IMR-90 (cell line): ENCODE measurements at regions not wholly inside any gene's neighbourhood (a gene's known extent, or its start where the extent isn't known, plus 50 kb on each side); places are given as distances from the start of the nearest gene placed in this dataset.

Experiments used
- ATAC-seq: fragments of 200-7000 bp; cut with Tn5 transposase; 2 replicates; pipeline ENCODE4 v1.9.1; 2020; ENCODE audit warnings: low read depth, mild to moderate bottlenecking, moderate library complexity
- BruUV-seq: library from RNA; stranded (reverse); fragments of 400-500 nt; replicated peaks from 2 replicates; lab custom pipeline; 2021; lab: Mats Ljungman, UMichigan
- CTCF ChIA-PET: fragments of 300-600 bp; formaldehyde crosslinking; extraction: SDS; loops from one replicate; lab custom pipeline; 2021; ENCODE audit warnings: antibody characterized with exemption; lab: Yijun Ruan, JAX
- POLR2A ChIA-PET: fragments of 300-600 bp; sonication (Branson Sonifier 250); formaldehyde crosslinking; loops from one replicate; lab custom pipeline; 2022; ENCODE audit warnings: antibody characterized with exemption; ENCODE audit not compliant: unreplicated experiment; lab: Charles Lee
- DNase-seq: peaks from one replicate; pipeline ENCODE4 v3.0.0; 2013
- H2AFZ ChIP-seq: replicated peaks from 2 replicates; pipeline ENCODE3; 2013; ENCODE audit warnings: low read length, mild to moderate bottlenecking; ENCODE audit not compliant: poor library complexity
- H2AK5ac ChIP-seq: 2 replicates; pipeline ENCODE4 v1.6.1; 2013; ENCODE audit warnings: low read depth, low read length, inconsistent platforms
- H2AK9ac ChIP-seq: replicated peaks from 2 replicates; pipeline ENCODE3; 2013; ENCODE audit warnings: mild to moderate bottlenecking, low read depth, low read length, moderate library complexity; ENCODE audit not compliant: poor library complexity
- H2BK120ac ChIP-seq: 2 replicates; pipeline ENCODE4 v1.6.1; 2013; ENCODE audit warnings: low read depth, low read length, inconsistent platforms
- H2BK15ac ChIP-seq: 3 replicates; pipeline ENCODE4 v1.6.1; 2013; ENCODE audit warnings: low read depth, low read length, inconsistent platforms
- H2BK20ac ChIP-seq: 2 replicates; pipeline ENCODE4 v1.6.1; 2013; ENCODE audit warnings: low read depth, mild to moderate bottlenecking, inconsistent platforms, low read length, moderate library complexity
- H2BK5ac ChIP-seq: 2 replicates; pipeline ENCODE4 v1.6.1; 2013; ENCODE audit warnings: mild to moderate bottlenecking, low read depth, low read length, inconsistent platforms; ENCODE audit not compliant: poor library complexity, severe bottlenecking
- H3K14ac ChIP-seq: replicated peaks from 2 replicates; pipeline ENCODE4 v1.6.1; 2013; ENCODE audit warnings: low read depth, low read length, inconsistent platforms
- H3K18ac ChIP-seq: 2 replicates; pipeline ENCODE4 v1.6.1; 2013; ENCODE audit warnings: low read depth, low read length, control low read depth
- H3K23ac ChIP-seq: 2 replicates; pipeline ENCODE4 v1.6.1; 2013; ENCODE audit warnings: low read depth, low read length, inconsistent platforms
- H3K27ac ChIP-seq: 2 replicates; pipeline ENCODE4 v1.5.1; 2013; ENCODE audit warnings: mild to moderate bottlenecking, control low read depth, low read length; ENCODE audit not compliant: insufficient read depth
- H3K27me3 ChIP-seq: 2 replicates; pipeline ENCODE4 v1.6.1; 2013; ENCODE audit warnings: low read length; ENCODE audit not compliant: control insufficient read depth, insufficient read depth
- H3K36me3 ChIP-seq: 2 replicates; pipeline ENCODE4 v1.6.1; 2013; ENCODE audit warnings: low read length, mixed read lengths; ENCODE audit not compliant: control insufficient read depth, insufficient read depth
- H3K4ac ChIP-seq: 2 replicates; pipeline ENCODE4 v1.6.1; 2013; ENCODE audit warnings: low read depth, low read length, inconsistent platforms
- H3K4me1 ChIP-seq: 2 replicates; pipeline ENCODE4 v1.6.1; 2013; ENCODE audit warnings: low read length, mixed read lengths; ENCODE audit not compliant: control insufficient read depth, insufficient read depth
- H3K4me2 ChIP-seq: 2 replicates; pipeline ENCODE4 v1.6.1; 2013; ENCODE audit warnings: low read depth, mild to moderate bottlenecking, control low read depth, low read length, moderate library complexity
- H3K4me3 ChIP-seq: 2 replicates; pipeline ENCODE4 v1.5.1; 2013; ENCODE audit warnings: low read depth, mild to moderate bottlenecking, control low read depth, low read length, moderate library complexity; ENCODE audit not compliant: insufficient read depth
- H3K56ac ChIP-seq: 2 replicates; pipeline ENCODE4 v1.6.1; 2013; ENCODE audit warnings: low read length, inconsistent platforms; ENCODE audit not compliant: insufficient read depth; ENCODE audit errors: extremely low read depth
- H3K79me1 ChIP-seq, 2 experiments: 2 replicates each; pipeline ENCODE4 v1.6.1; 2013; ENCODE audit warnings: low read length in 2 of 2, inconsistent platforms in 1 of 2, low read depth in 1 of 2
- H3K9ac ChIP-seq: 2 replicates; pipeline ENCODE4 v1.6.1; 2013; ENCODE audit warnings: low read depth, low read length, control low read depth
- H3K9me1 ChIP-seq: 2 replicates; pipeline ENCODE4 v1.6.1; 2013; ENCODE audit warnings: low read length, inconsistent platforms; ENCODE audit not compliant: insufficient read depth
- H3K9me3 ChIP-seq: 2 replicates; pipeline ENCODE4 v1.6.1; 2013; ENCODE audit warnings: low read length; ENCODE audit not compliant: control insufficient read depth, insufficient read depth
- H4K20me1 ChIP-seq: 2 replicates; pipeline ENCODE4 v1.6.1; 2013; ENCODE audit warnings: low read length, inconsistent platforms; ENCODE audit not compliant: insufficient read depth
- H4K5ac ChIP-seq: 2 replicates; pipeline ENCODE4 v1.6.1; 2013; ENCODE audit warnings: mild to moderate bottlenecking, low read depth, low read length, control low read depth
- H4K8ac ChIP-seq, 2 experiments: 2 replicates each; pipeline ENCODE4 v1.6.1; 2013; ENCODE audit warnings: low read depth in 2 of 2, low read length in 2 of 2, control low read depth in 1 of 2, inconsistent platforms in 1 of 2
- H4K91ac ChIP-seq: 2 replicates; pipeline ENCODE4 v1.6.1; 2013; ENCODE audit warnings: low read depth, low read length, inconsistent platforms; ENCODE audit not compliant: insufficient read depth
- ELK1 ChIP-seq: fragments of 150-350 bp; IDR thresholded peaks from 2 replicates; pipeline ENCODE4 v1.6.1; 2016; ENCODE audit warnings: low read depth, mild to moderate bottlenecking, low read length, moderate library complexity, borderline replicate concordance
- FOS ChIP-seq: fragments of 150-350 bp; IDR thresholded peaks from 2 replicates; pipeline ENCODE4 v1.6.1; 2016; ENCODE audit warnings: low read depth, low read length
- MAZ ChIP-seq: IDR thresholded peaks from 2 replicates; pipeline ENCODE4 v1.6.1; 2012; ENCODE audit warnings: low read depth, mild to moderate bottlenecking, low read length, improper control_type of control experiment, moderate library complexity, borderline replicate concordance
- MXI1 ChIP-seq: IDR thresholded peaks from 2 replicates; pipeline ENCODE4 v1.6.1; 2012; ENCODE audit warnings: low read depth, mild to moderate bottlenecking, low read length, moderate library complexity, borderline replicate concordance
- POLR2A ChIP-seq: IDR thresholded peaks from 2 replicates; pipeline ENCODE4 v1.6.1; 2012; ENCODE audit warnings: mild to moderate bottlenecking, low read depth, low read length
- RAD21 ChIP-seq: IDR thresholded peaks from 2 replicates; pipeline ENCODE4 v1.6.1; 2012; ENCODE audit warnings: low read length, improper control_type of control experiment
- RCOR1 ChIP-seq: IDR thresholded peaks from 2 replicates; pipeline ENCODE4 v1.6.1; 2012; ENCODE audit warnings: mild to moderate bottlenecking, low read length, improper control_type of control experiment; ENCODE audit not compliant: insufficient replicate concordance
- RFX5 ChIP-seq: IDR thresholded peaks from 2 replicates; pipeline ENCODE4 v1.8.0; 2012; ENCODE audit warnings: low read depth, mild to moderate bottlenecking, low read length, moderate library complexity
- WGBS, 2 experiments: methylation state at CpG; one replicate each; pipeline versions ENCODE4 v1.1.5 to v1.1.7; 2013; ENCODE audit warnings: missing lambda C conversion rate in 2 of 2; ENCODE audit not compliant: insufficient read length in 1 of 2; ENCODE audit errors: extremely low coverage in 2 of 2; 5-methylcytosine and 5-hydroxymethylcytosine counted together
- dilution Hi-C: fragments of 300-500 bp; cut with HindIII; formaldehyde crosslinking; loops from one replicate; pipeline ENCODE4 v1.14.3; 2018; ENCODE audit warnings: low sequenced_read_pairs; ENCODE audit not compliant: unreplicated experiment
- in situ Hi-C: fragments of 300-500 bp; cut with MboI; formaldehyde crosslinking; loops from 3 replicates; pipeline ENCODE4 v1.14.3; 2019; ENCODE audit warnings: low sequenced_read_pairs, inconsistent platforms, mixed read lengths
- intact Hi-C: fragments of 100-400 bp; cut with micrococcal nuclease; formaldehyde crosslinking; loops from 2 replicates; pipeline ENCODE4 v1.10.0; 2022

GRCh38 chr2:186308347-186308746 lies 177.7 kb upstream of the ZC3H15 start:
- in situ Hi-C loops (no loop called here), dilution Hi-C loops (no loop called here)

More at GRCh38 chr2:186308347-186308746, 177.7 kb upstream of the ZC3H15 start:
- H3K9me3 ChIP-seq, result no peaks in the 10 kb centered on the region
- intact Hi-C loops, result no loop called here
- no peak overlapping the region for H2BK20ac ChIP-seq
- H2AFZ ChIP-seq, result no peak overlapping the region
- DNase-seq, result peak; percentile 18
- no peak overlapping the region for H3K9ac ChIP-seq
- no peak overlapping the region for H3K4me2 ChIP-seq
- no peak overlapping the region for H3K4ac ChIP-seq
- H3K36me3 ChIP-seq, result no peaks in the 10 kb centered on the region
- H3K56ac ChIP-seq, result no peak overlapping the region
- no peak overlapping the region for H4K8ac ChIP-seq
- BruUV-seq, result no TSS peak
- no peak overlapping the region for H2AK9ac ChIP-seq
- no peak; the same call in 1 of the 2 replicates for ATAC-seq
- H3K27ac ChIP-seq, result no peak overlapping the region
- ChIA-PET CTCF (no interaction called here), POLR2A (no interaction called here)
- H3K14ac ChIP-seq, result no peak overlapping the region
- H2BK120ac ChIP-seq, result no peak overlapping the region
- H3K79me1 ChIP-seq, result no peaks in the 10 kb centered on the region
- no peaks in the 10 kb centered on the region for H4K20me1 ChIP-seq
- no peak overlapping the region for H4K91ac ChIP-seq
- TF ChIP-seq MXI1, result no peak
- TF ChIP-seq ELK1, result no peak
- no peak for TF ChIP-seq MAZ
- no peak for TF ChIP-seq FOS
- no peak for TF ChIP-seq POLR2A
- TF ChIP-seq RCOR1, result no peak
- no peak for TF ChIP-seq RAD21
- TF ChIP-seq RFX5, result no peak
- no peak overlapping the region for H3K4me3 ChIP-seq
- H3K18ac ChIP-seq, result no peak overlapping the region
- whole genome bisulfite sequencing, 2 experiments, result 20% methylated on average over 1 of the region's 1 CpG; no CpG with 5 or more reads in 1 of the 2 experiments
- H2BK15ac ChIP-seq, result no peak overlapping the region
- no peaks in the 10 kb centered on the region for H3K9me1 ChIP-seq
- H2AK5ac ChIP-seq, result no peak overlapping the region
- no peaks in the 10 kb centered on the region for H3K27me3 ChIP-seq
- H3K4me1 ChIP-seq, result no peaks in the 10 kb centered on the region
- H3K23ac ChIP-seq, result no peak overlapping the region
- no peak overlapping the region for H2BK5ac ChIP-seq
- no peak overlapping the region for H4K5ac ChIP-seq
